Activated CD8-positive, alpha-beta memory T cell treated with anti-CD3 and anti-CD28 coated beads for 36 hours (primary cell): ENCODE measurements at regions not wholly inside any gene's neighbourhood (a gene's known extent, or its start where the extent isn't known, plus 50 kb on each side); places are given as distances from the start of the nearest gene placed in this dataset.

Experiments
- CTCF ChIA-PET: fragments of 350-600 bp; sonication (Branson Sonifier 250); formaldehyde crosslinking; loops from one replicate; lab custom pipeline; 2021; ENCODE audit warnings: antibody characterized with exemption; lab: Charles Lee
- POLR2A ChIA-PET: fragments of 350-600 bp; sonication (Branson Sonifier 250); formaldehyde crosslinking; loops from one replicate; lab custom pipeline; 2021; ENCODE audit warnings: antibody characterized with exemption; lab: Charles Lee

GRCh38 chr1:212188599-212189351 lies 96.4 kb upstream of the PPP2R5A start:
- POLR2A ChIA-PET = no interaction called here
- CTCF ChIA-PET = no interaction called here

GRCh38 chr1:212189352-212189738 lies 95.9 kb upstream of the PPP2R5A start:
- ChIA-PET POLR2A (no interaction called here), CTCF (no interaction called here)

- ChIA-PET CTCF (no interaction called here), POLR2A (no interaction called here)
Observed at GRCh38 chr1:212190169-212190568, 95.0 kb upstream of the PPP2R5A start.

- ChIA-PET POLR2A (no interaction called here), CTCF (no interaction called here)
Observed at GRCh38 chr1:212192261-212192998, 92.8 kb upstream of the PPP2R5A start.

- ChIA-PET CTCF (no interaction called here), POLR2A (no interaction called here)
Observed at GRCh38 chr1:212196355-212196754, 88.9 kb upstream of the PPP2R5A start.

GRCh38 chr1:212201461-212201860 lies 83.7 kb upstream of the PPP2R5A start:
- POLR2A ChIA-PET = no interaction called here
- CTCF ChIA-PET = interaction anchor here (1.1 kb wide), 1 partner anchor 256 kb away, joined by 3 read pairs; no protein-coding TSS in a partner anchor

GRCh38 chr1:212203630-212204029 lies 81.6 kb upstream of the PPP2R5A start:
- CTCF ChIA-PET = no interaction called here
- POLR2A ChIA-PET = no interaction called here

GRCh38 chr1:212205006-212205405 lies 80.2 kb upstream of the PPP2R5A start:
- ChIA-PET POLR2A (no interaction called here), CTCF (no interaction called here)

GRCh38 chr1:212205843-212206242 lies 79.4 kb upstream of the PPP2R5A start:
- CTCF ChIA-PET = no interaction called here

GRCh38 chr1:212207118-212207517 lies 78.1 kb upstream of the PPP2R5A start:
- ChIA-PET CTCF (no interaction called here), POLR2A (no interaction called here)

More at GRCh38 chr1:212205843-212206242, 79.4 kb upstream of the PPP2R5A start:
- POLR2A ChIA-PET = no interaction called here

GRCh38 chr1:212207822-212208520 lies 77.2 kb upstream of the PPP2R5A start:
- CTCF ChIA-PET = no interaction called here

GRCh38 chr1:212208978-212209644 lies 76.1 kb upstream of the PPP2R5A start:
- ChIA-PET POLR2A (no interaction called here), CTCF (no interaction called here)

More at GRCh38 chr1:212207822-212208520, 77.2 kb upstream of the PPP2R5A start:
- POLR2A ChIA-PET = interaction anchor here (0.7 kb wide), 1 partner anchor 9 kb away, joined by 3 read pairs; no protein-coding TSS in a partner anchor

- POLR2A ChIA-PET = no interaction called here
- CTCF ChIA-PET = interaction anchor here (0.5 kb wide), 1 partner anchor 363 kb away, joined by 3 read pairs; no protein-coding TSS in a partner anchor
Observed at GRCh38 chr1:212211371-212211770, 73.8 kb upstream of the PPP2R5A start.

- CTCF ChIA-PET = no interaction called here
- POLR2A ChIA-PET = no interaction called here
Observed at GRCh38 chr1:212212343-212212742, 72.9 kb upstream of the PPP2R5A start.

GRCh38 chr1:212212906-212213305 lies 72.3 kb upstream of the PPP2R5A start:
- ChIA-PET POLR2A (no interaction called here), CTCF (no interaction called here)

GRCh38 chr1:212213784-212214183 lies 71.4 kb upstream of the PPP2R5A start:
- ChIA-PET POLR2A (no interaction called here), CTCF (interaction anchor here (1.0 kb wide), 1 partner anchor 11 kb away, joined by 3 read pairs; no protein-coding TSS in a partner anchor)

- CTCF ChIA-PET = interaction anchor here (0.5 to 1.0 kb wide), 2 partner anchors 11 to 15 kb away, joined by 3 read pairs; no protein-coding TSS in a partner anchor
- POLR2A ChIA-PET = no interaction called here
Observed at GRCh38 chr1:212214325-212214724, 70.9 kb upstream of the PPP2R5A start.

- ChIA-PET POLR2A (no interaction called here), CTCF (no interaction called here)
Observed at GRCh38 chr1:212215910-212216309, 69.3 kb upstream of the PPP2R5A start.

- CTCF ChIA-PET = no interaction called here
Observed at GRCh38 chr1:212217633-212218032, 67.6 kb upstream of the PPP2R5A start.

More at GRCh38 chr1:212217633-212218032, 67.6 kb upstream of the PPP2R5A start:
- POLR2A ChIA-PET = interaction anchor here (0.6 to 1.5 kb wide), 2 partner anchors 10 to 182 kb away, joined by 3 to 4 read pairs; partner anchors contain the start of genes DTL and INTS7
